ENCODE measurements at regions not wholly inside any gene's neighbourhood (a gene's known extent, or its start where the extent isn't known, plus 50 kb on each side); places are given as distances from the start of the nearest gene placed in this dataset.

GRCh38 chr17:428414-428813 lies 75.8 kb upstream of the RPH3AL start:
- TF ChIP-seq CTCF (conservative IDR thresholded peaks at IDR 0.05; ENCODE audit: low read depth in 2 of 2), result no peak
- no peak for TF ChIP-seq EZH2phosphoT487 (IDR thresholded peaks at IDR 0.05; ENCODE audit: unreplicated experiment)

Measured in GM23338 (cell line).